Frontal cortex (tissue), 3 donors: ENCODE measurements at regions not wholly inside any gene's neighbourhood (a gene's known extent, or its start where the extent isn't known, plus 50 kb on each side); places are given as distances from the start of the nearest gene placed in this dataset.
"Not testable (repeated sequence)": the region's sequence is repeated elsewhere in the genome, so short reads cannot be mapped to it uniquely, and the experiment has no call there.

Source experiments
- DNase-seq, 2 donors: peaks; one replicate each; pipeline ENCODE4 v3.0.0; 2012; ENCODE audit warnings: low spot score in 2 of 2
- FAIRE-seq: peaks from 2 replicates; lab custom pipeline; 2012; peaks lifted over from hg19 to GRCh38; lab: Jason Lieb, UNC
- donor health status: control.
- donor health status: control.
- donor health status: control.

- FAIRE-seq, result no peak
- no peak for DNase-seq
Measured at GRCh38 chr7:138212314-138212713, 136.1 kb downstream of the AKR1D1 start.

DNA sequence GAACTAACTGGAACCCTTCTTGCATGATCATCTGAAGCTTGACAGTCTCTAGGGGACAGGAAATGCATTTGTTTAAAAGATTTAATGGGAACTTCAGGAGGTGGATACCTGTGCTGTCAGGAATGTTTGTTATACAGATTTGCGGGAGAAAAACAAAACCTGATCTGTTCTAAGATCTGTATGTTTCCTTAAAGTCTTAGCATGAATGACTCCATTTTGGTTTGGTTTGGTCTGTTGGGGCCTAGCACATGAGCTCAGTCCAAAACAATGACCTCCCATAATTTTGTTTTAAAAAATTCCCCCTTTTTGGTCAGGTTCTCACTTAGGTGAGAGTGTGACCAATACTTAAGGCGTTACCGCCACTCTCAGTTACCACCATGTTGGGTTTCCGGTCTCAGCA, 138.7 kb downstream of the AKR1D1 start:
- no peak for DNase-seq
- no peak for FAIRE-seq

GRCh38 chr7:138220321-138220720, 144.1 kb downstream of the AKR1D1 start:
- not testable (repeated sequence) for DNase-seq, FAIRE-seq

- not testable (repeated sequence) for FAIRE-seq
Measured at GRCh38 chr7:138221388-138221787, 145.1 kb downstream of the AKR1D1 start.

DNA sequence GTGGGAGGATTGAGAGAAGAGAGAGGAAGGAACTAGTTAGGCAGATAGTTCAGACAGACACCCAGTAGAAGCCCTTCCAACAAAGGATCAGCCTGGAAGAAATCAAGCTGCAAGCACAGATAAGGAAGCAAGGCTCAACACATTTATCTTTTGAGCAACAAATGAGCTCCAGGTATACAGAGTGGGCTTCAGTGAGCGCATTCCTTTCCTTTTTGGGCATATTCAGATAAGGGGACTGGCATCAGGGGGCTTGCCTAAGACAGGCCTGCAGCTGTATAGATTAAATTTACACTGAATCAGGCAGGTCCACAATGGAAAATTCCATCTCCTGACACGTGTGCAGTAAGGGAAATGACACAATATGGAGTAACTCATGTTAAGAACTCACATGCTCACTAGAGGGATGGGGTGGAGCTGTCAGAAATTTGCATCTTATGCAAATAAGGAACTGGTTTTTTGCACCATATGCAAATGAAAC, 147.2 kb downstream of the AKR1D1 start:
- no peak for DNase-seq
- no peak for FAIRE-seq

More at GRCh38 chr7:138221388-138221787, 145.1 kb downstream of the AKR1D1 start:
- DNase-seq, result not testable (repeated sequence)

DNA sequence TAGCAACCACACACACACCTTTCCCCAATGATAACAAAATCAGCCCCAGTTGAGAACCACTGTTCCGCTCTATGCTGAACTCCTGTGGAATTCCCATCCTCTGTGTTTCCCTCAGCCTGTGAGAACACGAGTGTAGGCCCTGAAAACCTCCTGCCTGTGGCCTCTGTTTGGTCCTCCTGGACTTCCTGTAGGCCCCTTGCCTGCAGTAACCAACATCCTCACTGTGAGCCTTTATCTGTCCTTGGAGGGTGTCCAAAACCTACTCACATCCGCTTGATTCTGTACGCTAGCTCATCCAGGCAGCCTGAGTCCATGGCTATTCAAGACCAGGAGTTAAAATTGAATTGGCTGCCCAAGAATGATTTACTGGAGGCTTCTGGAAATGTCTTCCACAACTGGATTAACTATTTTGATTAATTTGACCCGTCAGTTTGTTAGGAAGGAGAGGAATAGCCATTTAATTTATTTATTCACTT, 149.8 kb downstream of the AKR1D1 start:
- no peak for DNase-seq
- FAIRE-seq, result no peak

GRCh38 chr7:138226745-138227279, 150.6 kb downstream of the AKR1D1 start:
- FAIRE-seq, result no peak

GRCh38 chr7:138228119-138228518, 151.9 kb downstream of the AKR1D1 start:
- FAIRE-seq (no peak), DNase-seq (no peak)

More at GRCh38 chr7:138226745-138227279, 150.6 kb downstream of the AKR1D1 start:
- no peak for DNase-seq

DNA sequence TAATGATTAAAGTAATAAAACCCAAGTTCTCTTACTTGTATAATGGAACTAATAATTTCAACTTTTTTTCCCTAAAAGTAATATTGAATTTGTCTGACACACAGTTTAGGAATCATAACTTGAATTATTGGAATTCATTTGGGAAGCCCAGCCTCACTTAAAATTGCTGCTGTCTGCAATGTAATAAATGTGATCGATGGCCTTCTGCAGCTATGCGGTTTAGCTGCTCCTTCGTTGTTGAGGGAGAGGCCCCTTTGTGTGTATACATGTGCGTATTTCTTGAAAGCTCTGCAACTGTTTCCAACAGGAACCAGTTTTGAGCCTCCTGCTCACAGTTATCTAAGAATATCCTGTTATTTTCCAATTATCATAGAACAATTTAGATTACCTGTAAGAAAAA, 152.5 kb downstream of the AKR1D1 start:
- no peak for DNase-seq
- no peak for FAIRE-seq

GRCh38 chr7:138233189-138233588, 156.9 kb downstream of the AKR1D1 start:
- no peak for DNase-seq
- no peak for FAIRE-seq

GRCh38 chr7:138235207-138235606, 158.9 kb downstream of the AKR1D1 start:
- DNase-seq (no peak), FAIRE-seq (no peak)

DNA sequence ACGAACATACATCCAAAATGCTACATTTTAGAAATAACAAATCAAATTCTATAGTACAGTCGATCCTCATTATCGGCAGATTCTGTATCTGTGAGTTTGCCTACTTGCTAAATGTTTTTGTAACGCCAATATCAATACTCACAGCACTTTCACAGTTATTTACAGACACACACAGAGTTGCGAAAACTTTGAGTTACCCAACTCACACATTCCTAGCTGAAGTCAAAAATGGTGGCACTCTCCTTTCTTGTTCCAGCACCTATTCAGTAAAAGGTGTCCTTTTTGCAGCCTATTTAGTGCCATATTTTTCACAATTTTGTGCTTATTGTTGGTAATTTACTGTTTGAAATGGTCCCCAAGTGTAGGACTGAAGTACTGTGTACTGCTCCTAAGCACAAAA, 161.7 kb downstream of the AKR1D1 start:
- FAIRE-seq (no peak), DNase-seq (no peak)

- FAIRE-seq (no peak), DNase-seq (no peak)
Measured at GRCh38 chr7:138238734-138239659, 162.7 kb downstream of the AKR1D1 start.

DNA sequence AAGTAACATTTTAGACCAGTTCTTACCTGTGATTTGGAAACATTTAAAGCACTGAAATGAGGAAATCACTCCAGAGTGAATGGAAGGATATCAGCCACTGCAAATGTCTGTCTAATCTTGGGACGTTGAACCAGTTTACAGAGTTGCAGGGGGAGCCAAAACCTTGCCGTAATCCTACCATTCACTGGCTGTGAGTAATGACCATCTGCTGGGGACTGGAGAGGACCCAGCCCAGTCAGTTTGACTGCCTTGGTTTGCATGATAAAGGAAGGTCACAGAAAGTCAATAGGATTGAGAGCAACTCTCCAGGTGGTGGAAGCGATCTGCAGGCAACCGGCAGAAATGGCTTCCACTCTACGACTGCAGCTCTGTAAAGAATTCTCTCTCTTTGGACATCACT, 167.2 kb downstream of the AKR1D1 start:
- FAIRE-seq, result no peak
- DNase-seq, result no peak

DNA sequence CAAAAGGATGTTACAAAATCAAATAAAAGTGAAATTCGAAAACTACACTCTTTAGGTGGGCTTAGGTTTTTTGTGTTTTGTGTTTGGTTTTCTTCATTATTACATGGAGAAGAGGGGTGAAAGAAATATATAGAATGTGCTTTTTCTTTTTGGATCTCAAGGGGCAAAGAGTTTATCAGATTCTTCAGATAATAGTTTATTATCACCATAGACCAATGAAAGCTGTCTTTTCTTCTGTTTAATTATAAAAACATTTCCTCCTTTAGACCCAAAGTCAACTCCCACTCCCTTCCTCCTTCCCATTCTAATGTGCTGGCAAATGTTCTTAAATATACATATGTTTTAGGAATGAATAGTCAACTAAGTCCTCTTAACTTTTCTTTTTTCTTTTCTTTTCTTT, 167.6 kb downstream of the AKR1D1 start:
- FAIRE-seq, result no peak
- DNase-seq, result no peak

DNA sequence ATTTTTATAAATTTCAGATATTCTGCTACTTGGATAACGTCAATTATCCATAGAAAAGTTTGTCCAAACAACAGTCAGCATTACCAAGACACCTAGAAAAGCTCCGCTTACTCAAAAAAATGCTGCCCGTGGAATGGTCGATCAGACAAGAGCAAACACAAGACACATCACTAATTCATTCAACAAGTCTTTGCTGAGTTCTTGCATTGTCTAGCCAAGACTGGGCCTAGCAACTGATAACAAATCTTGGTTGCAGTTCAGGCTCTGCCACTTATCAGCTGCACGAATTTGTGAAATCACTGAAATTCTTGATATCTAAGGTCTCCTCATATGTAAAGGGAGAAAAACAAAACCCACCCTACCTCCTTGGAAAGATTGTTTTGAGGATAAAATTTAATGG, 168.3 kb downstream of the AKR1D1 start:
- DNase-seq (no peak), FAIRE-seq (no peak)

- FAIRE-seq (no peak), DNase-seq (no peak)
Measured at GRCh38 chr7:138245216-138245615, 169.0 kb downstream of the AKR1D1 start.

DNA sequence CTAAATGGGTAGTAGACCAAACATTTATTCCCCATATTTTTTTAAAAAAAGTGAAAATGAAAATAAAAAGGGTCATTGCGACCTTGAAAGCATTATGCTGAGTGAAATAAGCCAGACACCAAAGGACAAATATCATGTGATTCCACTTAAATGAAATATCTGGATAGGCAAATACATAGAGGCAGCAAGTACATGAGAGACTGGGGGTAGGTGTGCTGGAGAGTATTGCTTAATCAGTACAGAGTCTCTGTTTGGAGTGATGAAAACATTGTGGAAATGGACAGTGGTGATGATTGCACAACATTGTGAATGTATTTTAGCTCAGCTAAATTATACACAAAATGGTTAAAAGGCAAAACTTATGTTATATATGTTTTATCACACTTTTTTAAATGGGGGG, 169.4 kb downstream of the AKR1D1 start:
- no peak for DNase-seq
- FAIRE-seq, result no peak

DNA sequence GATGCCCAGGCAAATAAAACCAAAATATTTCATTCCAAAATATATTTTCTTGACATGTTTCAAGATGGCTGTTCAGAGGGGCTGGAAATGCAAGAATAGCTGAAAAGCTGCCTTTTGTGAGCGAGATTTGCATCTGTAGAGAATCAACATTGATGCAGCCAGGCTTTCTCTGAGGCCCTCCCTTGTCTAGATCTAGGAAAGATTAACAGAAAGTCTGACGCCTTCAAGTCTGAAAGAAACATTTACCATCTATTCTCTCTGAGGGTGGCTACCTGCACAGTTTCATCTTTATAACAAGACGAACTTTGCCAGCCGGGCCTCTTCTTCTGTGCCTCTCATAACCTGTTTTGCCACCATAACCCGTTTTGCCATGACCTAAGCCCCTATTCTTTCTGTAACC, 170.2 kb downstream of the AKR1D1 start:
- DNase-seq (no peak), FAIRE-seq (no peak)

DNA sequence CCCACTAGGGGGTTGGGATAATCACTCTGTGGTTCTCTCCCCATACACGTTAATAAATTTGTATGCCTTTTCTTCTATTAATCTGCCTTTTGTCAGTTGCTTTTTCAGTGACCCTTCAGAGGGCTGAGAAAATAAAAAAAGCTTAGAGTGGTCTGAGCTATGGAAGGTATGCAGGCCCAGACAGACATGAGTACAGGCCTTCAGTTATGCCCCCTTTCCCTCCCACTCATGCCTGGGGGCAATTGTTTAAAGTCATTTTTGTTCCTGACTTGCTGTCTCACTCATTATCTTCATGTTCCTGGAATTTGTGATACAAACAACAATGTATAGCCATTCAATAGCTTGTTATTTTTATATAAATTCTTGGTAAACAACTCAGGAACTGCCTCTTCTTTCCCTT, 170.8 kb downstream of the AKR1D1 start:
- no peak for FAIRE-seq
- DNase-seq, result no peak
